ENCODE measurements at regions not wholly inside any gene's neighbourhood (a gene's known extent, or its start where the extent isn't known, plus 50 kb on each side); places are given as distances from the start of the nearest gene placed in this dataset.

GRCh38 chr4:157918036-157918832 is 254.6 kb downstream of the GASK1B start:
- TF ChIP-seq CTCF (conservative IDR thresholded peaks at IDR 0.05) (no peak), EZH2 (IDR thresholded peaks at IDR 0.05; ENCODE audit: low read depth) (no peak)

Data from PC-9 (cell line).